ENCODE measurements at regions not wholly inside any gene's neighbourhood (a gene's known extent, or its start where the extent isn't known, plus 50 kb on each side); places are given as distances from the start of the nearest gene placed in this dataset.
"Not testable (repeated sequence)": the region's sequence is repeated elsewhere in the genome, so short reads cannot be mapped to it uniquely, and the experiment has no call there.

DNA sequence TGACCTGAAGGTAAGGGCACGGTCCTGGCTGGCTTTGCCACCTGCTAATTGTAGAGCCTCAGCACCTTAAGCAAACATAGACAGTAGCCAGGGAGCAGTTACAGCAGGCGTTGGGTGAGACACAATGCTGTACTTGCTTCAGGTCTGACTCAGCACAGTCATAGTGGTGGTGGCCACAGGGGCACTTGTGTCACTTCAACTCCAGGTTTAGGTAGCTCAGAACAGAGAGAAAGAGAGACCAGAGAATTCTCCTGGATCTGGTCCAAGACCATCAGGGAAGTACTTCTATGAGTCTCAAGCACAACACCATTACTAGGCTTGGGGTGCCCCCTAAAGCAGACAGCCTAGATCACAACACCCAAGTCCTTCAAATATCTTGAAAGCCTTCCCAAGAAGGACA lies 204.4 kb downstream of the OTOL1 start:
- Histone ChIP-seq H3K9me3 (ENCODE audit: control insufficient read depth, insufficient read depth, low read length) (peaks cover 5% of the 10 kb centered on the region; the same call in 1 of the 2 replicates), H3K27ac (ENCODE audit: low read depth, low read length) (no peak overlapping the region), H3K4me3 (ENCODE audit: low read depth, low read length) (no peak overlapping the region), H3K27me3 (ENCODE audit: control insufficient read depth, insufficient read depth, low read length) (no peaks in the 10 kb centered on the region)
- no peak for TF ChIP-seq CTCF (IDR thresholded peaks at IDR 0.05; ENCODE audit: low read depth, low read length)
- no peak for DNase-seq (ENCODE audit: low read depth, low spot score)
- CTCF ChIA-PET: no interaction called here
- POLR2A ChIA-PET: no interaction called here

- POLR2A ChIA-PET; H3K27me3 ChIP-seq (ENCODE audit: control insufficient read depth, insufficient read depth, low read length); H3K27ac ChIP-seq (ENCODE audit: low read depth, low read length); DNase-seq (ENCODE audit: low read depth, low spot score); H3K4me3 ChIP-seq (ENCODE audit: low read depth, low read length); CTCF ChIA-PET; H3K9me3 ChIP-seq (ENCODE audit: control insufficient read depth, insufficient read depth, low read length): not testable (repeated sequence)
Measured at GRCh38 chr3:161707253-161707652, 210.6 kb downstream of the OTOL1 start.

DNA sequence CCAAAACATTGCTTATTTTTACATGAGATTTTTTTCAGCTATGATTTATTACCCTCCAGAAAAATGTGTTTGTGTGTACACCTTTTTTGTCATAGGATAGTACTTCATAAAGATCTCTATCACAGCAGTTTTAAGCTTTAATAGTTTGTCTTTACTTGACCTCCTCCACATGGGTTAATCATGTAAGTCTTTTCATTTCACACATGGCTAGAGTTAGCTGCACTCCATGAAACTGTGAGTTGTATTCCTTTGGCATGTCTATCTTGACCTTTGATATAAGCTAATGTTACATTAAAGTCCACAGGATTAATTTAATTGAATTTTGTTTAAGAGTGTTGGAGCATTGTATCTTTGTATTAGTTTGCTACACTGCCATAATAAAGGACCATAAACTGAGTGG lies 217.1 kb downstream of the OTOL1 start:
- Histone ChIP-seq H3K27me3 (ENCODE audit: control insufficient read depth, insufficient read depth, low read length) (no peaks in the 10 kb centered on the region), H3K4me3 (ENCODE audit: low read depth, low read length) (no peak overlapping the region), H3K9me3 (ENCODE audit: control insufficient read depth, insufficient read depth, low read length) (no peaks in the 10 kb centered on the region), H3K27ac (ENCODE audit: low read depth, low read length) (no peak overlapping the region)
- ChIA-PET POLR2A (no interaction called here), CTCF (no interaction called here)
- no peak for TF ChIP-seq CTCF (IDR thresholded peaks at IDR 0.05; ENCODE audit: low read depth, low read length)
- DNase-seq (ENCODE audit: low read depth, low spot score): no peak

DNA sequence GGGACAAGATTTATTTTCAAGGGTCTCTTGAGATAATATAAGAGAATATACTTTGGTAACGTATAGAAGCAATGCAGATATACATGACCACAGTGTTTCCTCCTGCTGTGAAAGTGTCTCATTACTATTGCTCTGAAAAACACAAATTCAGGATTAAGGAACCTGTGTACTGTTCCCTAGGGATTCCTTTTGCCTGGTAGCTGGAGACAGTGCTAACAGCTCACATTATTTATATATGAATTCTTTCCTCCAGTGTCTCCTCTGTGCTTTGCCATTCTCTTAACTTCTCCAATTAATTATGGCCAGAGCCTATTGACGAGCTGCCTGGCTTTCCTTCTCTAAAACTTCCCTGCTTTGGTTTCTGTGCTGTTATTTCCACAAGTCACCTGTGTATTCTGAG lies 235.4 kb downstream of the OTOL1 start:
- TF ChIP-seq CTCF (IDR thresholded peaks at IDR 0.05; ENCODE audit: low read depth, low read length): no peak

DNA sequence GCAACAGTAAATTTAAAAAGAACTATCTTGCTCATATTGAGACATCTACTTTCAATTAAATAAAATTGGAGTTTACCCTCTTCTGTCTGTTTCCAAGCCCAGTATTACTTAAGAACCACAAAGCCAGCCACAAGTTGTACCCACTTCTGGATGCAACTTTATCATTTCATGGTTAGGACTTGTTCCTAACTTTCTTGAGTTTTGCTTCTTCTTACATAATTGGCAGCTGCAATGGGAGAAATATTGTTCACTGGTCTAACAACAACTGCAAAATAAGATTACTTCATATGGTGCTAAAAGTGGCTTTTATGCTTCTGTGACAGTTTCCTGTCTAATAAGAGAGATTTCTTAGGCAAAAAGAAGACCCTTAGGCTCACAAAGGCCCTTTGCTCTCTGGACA lies 240.6 kb downstream of the OTOL1 start:
- Histone ChIP-seq H3K9me3 (ENCODE audit: control insufficient read depth, insufficient read depth, low read length) (no peaks in the 10 kb centered on the region), H3K4me3 (ENCODE audit: low read depth, low read length) (no peak overlapping the region), H3K27me3 (ENCODE audit: control insufficient read depth, insufficient read depth, low read length) (no peaks in the 10 kb centered on the region), H3K27ac (ENCODE audit: low read depth, low read length) (no peak overlapping the region)
- ChIA-PET POLR2A (no interaction called here), CTCF (no interaction called here)
- no peak for DNase-seq (ENCODE audit: low read depth, low spot score)
- TF ChIP-seq CTCF (IDR thresholded peaks at IDR 0.05; ENCODE audit: low read depth, low read length): no peak

More for the DNA sequence above, 235.4 kb downstream of the OTOL1 start:
- no peak overlapping the region for H3K4me3 ChIP-seq (ENCODE audit: low read depth, low read length)
- DNase-seq (ENCODE audit: low read depth, low spot score): no peak
- no peak overlapping the region for H3K27ac ChIP-seq (ENCODE audit: low read depth, low read length)
- no peaks in the 10 kb centered on the region for H3K9me3 ChIP-seq (ENCODE audit: control insufficient read depth, insufficient read depth, low read length)
- no peaks in the 10 kb centered on the region for H3K27me3 ChIP-seq (ENCODE audit: control insufficient read depth, insufficient read depth, low read length)
- POLR2A ChIA-PET: no interaction called here
- CTCF ChIA-PET: no interaction called here

GRCh38 chr3:161740421-161740820 lies 243.8 kb downstream of the OTOL1 start:
- Histone ChIP-seq H3K4me3 (ENCODE audit: low read depth, low read length) (no peak overlapping the region), H3K27me3 (ENCODE audit: control insufficient read depth, insufficient read depth, low read length) (no peaks in the 10 kb centered on the region), H3K9me3 (ENCODE audit: control insufficient read depth, insufficient read depth, low read length) (no peaks in the 10 kb centered on the region), H3K27ac (ENCODE audit: low read depth, low read length) (no peak overlapping the region)
- POLR2A ChIA-PET: no interaction called here
- no peak for DNase-seq (ENCODE audit: low read depth, low spot score)
- TF ChIP-seq CTCF (IDR thresholded peaks at IDR 0.05; ENCODE audit: low read depth, low read length): no peak
- CTCF ChIA-PET: no interaction called here
